HEK293T (cell line): ENCODE measurements at regions not wholly inside any gene's neighbourhood (a gene's known extent, or its start where the extent isn't known, plus 50 kb on each side); places are given as distances from the start of the nearest gene placed in this dataset.
"Not testable (repeated sequence)": the region's sequence is repeated elsewhere in the genome, so short reads cannot be mapped to it uniquely, and the experiment has no call there.

ENCODE experiments used
- CTCF ChIA-PET: fragments of 350-600 bp; formaldehyde crosslinking; extraction: SDS; loops from one replicate; lab custom pipeline; 2021; ENCODE audit warnings: antibody characterized with exemption, inconsistent platforms; lab: Yijun Ruan, JAX
- POLR2A ChIA-PET: fragments of 350-600 bp; formaldehyde crosslinking; extraction: SDS; loops from one replicate; lab custom pipeline; 2020; ENCODE audit warnings: antibody characterized with exemption, inconsistent platforms; lab: Yijun Ruan, JAX
- DNase-seq: peaks from one replicate; pipeline ENCODE4 v3.0.0; 2012; ENCODE audit warnings: mixed read lengths; ENCODE audit errors: extremely low spot score
- ARNT ChIP-seq: fragments of 450-650 bp; IDR thresholded peaks from 2 replicates; pipeline ENCODE4 v1.6.1; 2017; ENCODE audit warnings: mild to moderate bottlenecking
- BHLHE40 ChIP-seq: fragments of 450-650 bp; IDR thresholded peaks from 2 replicates; pipeline ENCODE4 v1.6.1; 2016; ENCODE audit warnings: mild to moderate bottlenecking, moderate library complexity, borderline replicate concordance
- CTBP1 ChIP-seq: fragments of 450-650 bp; IDR thresholded peaks from 2 replicates; pipeline ENCODE4 v1.6.1; 2016; ENCODE audit warnings: borderline replicate concordance
- ELF4 ChIP-seq: fragments of 450-650 bp; IDR thresholded peaks from 2 replicates; pipeline ENCODE4 v1.6.1; 2017; ENCODE audit warnings: antibody characterized with exemption
- FOXA1 ChIP-seq: fragments of 450-650 bp; IDR thresholded peaks from 2 replicates; pipeline ENCODE4 v1.6.1; 2016; ENCODE audit warnings: mild to moderate bottlenecking
- FOXK2 ChIP-seq: fragments of 450-650 bp; IDR thresholded peaks from 2 replicates; pipeline ENCODE4 v1.6.1; 2016; ENCODE audit warnings: mild to moderate bottlenecking
- FOXM1 ChIP-seq: fragments of 450-650 bp; IDR thresholded peaks from 2 replicates; pipeline ENCODE4 v1.6.1; 2017; ENCODE audit warnings: mild to moderate bottlenecking, borderline replicate concordance
- HDGF ChIP-seq: fragments of 450-650 bp; IDR thresholded peaks from 2 replicates; pipeline ENCODE4 v1.6.1; 2017; ENCODE audit warnings: antibody characterized with exemption, borderline replicate concordance
- L3MBTL2 ChIP-seq: fragments of 450-650 bp; conservative IDR thresholded peaks from 2 replicates; pipeline ENCODE4 v1.6.1; 2016; ENCODE audit warnings: mild to moderate bottlenecking
- LEF1 ChIP-seq: fragments of 450-650 bp; IDR thresholded peaks from 2 replicates; pipeline ENCODE4 v1.6.1; 2017; ENCODE audit warnings: mild to moderate bottlenecking, borderline replicate concordance
- NFRKB ChIP-seq: fragments of 450-650 bp; IDR thresholded peaks from 2 replicates; pipeline ENCODE4 v1.6.1; 2016; ENCODE audit warnings: mild to moderate bottlenecking, moderate library complexity
- PKNOX1 ChIP-seq: fragments of 450-650 bp; IDR thresholded peaks from 2 replicates; pipeline ENCODE4 v1.6.1; 2016
- SP1 ChIP-seq: fragments of 450-650 bp; IDR thresholded peaks from 2 replicates; pipeline ENCODE4 v1.6.1; 2017
- SUZ12 ChIP-seq: fragments of 450-650 bp; IDR thresholded peaks from 2 replicates; pipeline ENCODE4 v1.6.1; 2016; ENCODE audit warnings: mild to moderate bottlenecking
- TARDBP ChIP-seq: fragments of 450-650 bp; IDR thresholded peaks from 2 replicates; pipeline ENCODE4 v1.6.1; 2016
- ZNF384 ChIP-seq: fragments of 450-650 bp; IDR thresholded peaks from 2 replicates; pipeline ENCODE4 v1.6.1; 2016

GRCh38 chr3:177618873-177619733, 421.8 kb upstream of the TBL1XR1 start:
- CTCF ChIA-PET, result no interaction called here
- TF ChIP-seq FOXA1 (no peak), ELF4 (no peak), NFRKB (no peak), LEF1 (no peak), HDGF (no peak), PKNOX1 (no peak), ARNT (no peak), L3MBTL2 (no peak), FOXK2 (no peak)
- POLR2A ChIA-PET, result no interaction called here
- DNase-seq, result no peak

- POLR2A ChIA-PET, result no interaction called here
- CTCF ChIA-PET, result no interaction called here
- DNase-seq, result no peak
- TF ChIP-seq HDGF (no peak), NFRKB (no peak), L3MBTL2 (no peak), BHLHE40 (no peak), SP1 (no peak), LEF1 (no peak), SUZ12 (no peak)
These were observed 422.8 kb upstream of the TBL1XR1 start for GRCh38 chr3:177620073-177620472.

- DNase-seq, result no peak
- POLR2A ChIA-PET, result no interaction called here
- no peak for TF ChIP-seq FOXK2
- TF ChIP-seq ZNF384, result no peak
- no peak for TF ChIP-seq ARNT
- TF ChIP-seq PKNOX1, result no peak
- no peak for TF ChIP-seq SP1
- TF ChIP-seq HDGF, result no peak
- TF ChIP-seq TARDBP, result no peak
- no peak for TF ChIP-seq SUZ12
- TF ChIP-seq CTBP1, result no peak
- no peak for TF ChIP-seq FOXM1
- no peak for TF ChIP-seq FOXA1
- CTCF ChIA-PET, result no interaction called here
These were observed 425.2 kb upstream of the TBL1XR1 start for GRCh38 chr3:177622520-177622919.

GRCh38 chr3:177622982-177623617, 425.8 kb upstream of the TBL1XR1 start:
- ChIA-PET POLR2A (no interaction called here), CTCF (no interaction called here)
- TF ChIP-seq L3MBTL2, result no peak
- no peak for TF ChIP-seq LEF1
- no peak for TF ChIP-seq SUZ12
- TF ChIP-seq ARNT, result no peak
- no peak for TF ChIP-seq FOXM1
- no peak for TF ChIP-seq SP1
- no peak for TF ChIP-seq ELF4
- TF ChIP-seq NFRKB, result no peak
- TF ChIP-seq ZNF384, result no peak
- TF ChIP-seq CTBP1, result no peak
- no peak for TF ChIP-seq FOXA1
- TF ChIP-seq FOXK2, result no peak
- no peak for TF ChIP-seq PKNOX1
- TF ChIP-seq TARDBP, result no peak
- TF ChIP-seq BHLHE40, result no peak
- no peak for TF ChIP-seq HDGF
- DNase-seq, result no peak

GRCh38 chr3:177624528-177625495, 427.5 kb upstream of the TBL1XR1 start:
- ChIA-PET POLR2A (no interaction called here), CTCF (no interaction called here)
- DNase-seq, result no peak
- no peak for TF ChIP-seq ELF4
- no peak for TF ChIP-seq SUZ12
- no peak for TF ChIP-seq FOXM1
- no peak for TF ChIP-seq FOXK2
- TF ChIP-seq L3MBTL2, result no peak
- TF ChIP-seq HDGF, result no peak
- TF ChIP-seq ZNF384, result no peak
- TF ChIP-seq CTBP1, result no peak
- TF ChIP-seq ARNT, result no peak
- TF ChIP-seq NFRKB, result no peak
- no peak for TF ChIP-seq TARDBP
- TF ChIP-seq LEF1, result no peak
- no peak for TF ChIP-seq SP1

GRCh38 chr3:177626045-177626444, 428.8 kb upstream of the TBL1XR1 start:
- no peak for DNase-seq
- ChIA-PET POLR2A (no interaction called here), CTCF (no interaction called here)
- TF ChIP-seq NFRKB (no peak), HDGF (no peak), BHLHE40 (no peak), TARDBP (no peak), FOXA1 (no peak), ELF4 (no peak), CTBP1 (no peak), ZNF384 (no peak), PKNOX1 (no peak), LEF1 (no peak), SP1 (no peak), SUZ12 (no peak), FOXM1 (no peak), FOXK2 (no peak)

GRCh38 chr3:177628095-177628719, 430.9 kb upstream of the TBL1XR1 start:
- CTCF ChIA-PET, DNase-seq, POLR2A ChIA-PET: not testable (repeated sequence)
